IPS-18a (cell line): ENCODE measurements at regions not wholly inside any gene's neighbourhood (a gene's known extent, or its start where the extent isn't known, plus 50 kb on each side); places are given as distances from the start of the nearest gene placed in this dataset.
"Not testable (repeated sequence)": the region's sequence is repeated elsewhere in the genome, so short reads cannot be mapped to it uniquely, and the experiment has no call there.

Source experiments
- H3K27ac ChIP-seq: one replicate; pipeline ENCODE4 v1.5.1; 2013; ENCODE audit warnings: low read length
- H3K27me3 ChIP-seq: one replicate; pipeline ENCODE4 v1.6.1; 2013; ENCODE audit warnings: mild to moderate bottlenecking, low read length; ENCODE audit not compliant: control insufficient read depth, insufficient read depth
- H3K36me3 ChIP-seq: one replicate; pipeline ENCODE4 v1.6.1; 2013; ENCODE audit warnings: low read depth, low read length; ENCODE audit not compliant: control insufficient read depth
- H3K4me1 ChIP-seq: one replicate; pipeline ENCODE4 v1.6.1; 2013; ENCODE audit warnings: low read depth, low read length; ENCODE audit not compliant: control insufficient read depth
- H3K4me3 ChIP-seq: one replicate; pipeline ENCODE4 v1.5.1; 2013; ENCODE audit warnings: low read length
- H3K9ac ChIP-seq: one replicate; pipeline ENCODE4 v1.6.1; 2013; ENCODE audit warnings: mild to moderate bottlenecking, low read length, moderate library complexity
- H3K9me3 ChIP-seq: one replicate; pipeline ENCODE4 v1.6.1; 2013; ENCODE audit warnings: low read depth, low read length; ENCODE audit not compliant: control insufficient read depth

DNA sequence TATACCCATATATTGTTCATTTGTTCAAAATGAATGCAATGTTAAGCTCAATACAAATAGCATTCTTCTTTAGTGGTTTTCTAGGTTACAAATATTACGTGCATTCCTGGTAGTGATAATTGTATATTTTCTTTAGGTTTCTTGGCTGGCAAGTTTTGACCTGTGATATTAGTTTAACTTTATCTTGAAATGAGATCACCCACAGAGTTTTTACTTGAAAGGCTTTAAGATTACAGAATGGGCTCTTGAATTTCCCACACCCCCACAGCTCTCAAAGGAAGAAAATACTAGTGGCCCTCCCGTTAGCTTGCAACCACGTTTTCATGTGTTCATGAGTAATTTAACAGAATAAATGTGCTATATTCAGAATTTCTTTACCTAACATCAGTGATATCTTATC is 1315.5 kb upstream of the GJE1 start:
- H3K9ac ChIP-seq, result no peak overlapping the region
- no peaks in the 10 kb centered on the region for H3K9me3 ChIP-seq
- H3K27ac ChIP-seq, result no peak overlapping the region
- no peaks in the 10 kb centered on the region for H3K27me3 ChIP-seq
- no peak overlapping the region for H3K4me3 ChIP-seq
- H3K4me1 ChIP-seq, result no peaks in the 10 kb centered on the region
- H3K36me3 ChIP-seq, result no peaks in the 10 kb centered on the region

GRCh38 chr6:140816681-140817080 is 1316.0 kb upstream of the GJE1 start:
- H3K9me3 ChIP-seq, result no peaks in the 10 kb centered on the region
- H3K27ac ChIP-seq, result no peak overlapping the region
- H3K9ac ChIP-seq, result no peak overlapping the region
- no peaks in the 10 kb centered on the region for H3K36me3 ChIP-seq
- no peaks in the 10 kb centered on the region for H3K27me3 ChIP-seq
- no peaks in the 10 kb centered on the region for H3K4me1 ChIP-seq
- H3K4me3 ChIP-seq, result no peak overlapping the region

GRCh38 chr6:140812636-140813035 is 1320.1 kb upstream of the GJE1 start:
- Histone ChIP-seq H3K36me3 (no peaks in the 10 kb centered on the region), H3K27ac (no peak overlapping the region), H3K9ac (no peak overlapping the region), H3K9me3 (no peaks in the 10 kb centered on the region), H3K4me1 (no peaks in the 10 kb centered on the region), H3K27me3 (no peaks in the 10 kb centered on the region), H3K4me3 (no peak overlapping the region)

- Histone ChIP-seq H3K4me1 (no peaks in the 10 kb centered on the region), H3K27me3 (no peaks in the 10 kb centered on the region), H3K36me3 (no peaks in the 10 kb centered on the region), H3K9ac (no peak overlapping the region), H3K27ac (no peak overlapping the region), H3K9me3 (no peaks in the 10 kb centered on the region), H3K4me3 (no peak overlapping the region)
These were observed 1321.1 kb upstream of the GJE1 start for GRCh38 chr6:140811642-140812041.

- no peak overlapping the region for H3K27ac ChIP-seq
- no peak overlapping the region for H3K4me3 ChIP-seq
- H3K4me1 ChIP-seq, result no peaks in the 10 kb centered on the region
- no peak overlapping the region for H3K9ac ChIP-seq
- H3K27me3 ChIP-seq, result no peaks in the 10 kb centered on the region
- H3K36me3 ChIP-seq, result no peaks in the 10 kb centered on the region
- no peaks in the 10 kb centered on the region for H3K9me3 ChIP-seq
These were observed 1323.0 kb upstream of the GJE1 start for GRCh38 chr6:140809694-140810101.

DNA sequence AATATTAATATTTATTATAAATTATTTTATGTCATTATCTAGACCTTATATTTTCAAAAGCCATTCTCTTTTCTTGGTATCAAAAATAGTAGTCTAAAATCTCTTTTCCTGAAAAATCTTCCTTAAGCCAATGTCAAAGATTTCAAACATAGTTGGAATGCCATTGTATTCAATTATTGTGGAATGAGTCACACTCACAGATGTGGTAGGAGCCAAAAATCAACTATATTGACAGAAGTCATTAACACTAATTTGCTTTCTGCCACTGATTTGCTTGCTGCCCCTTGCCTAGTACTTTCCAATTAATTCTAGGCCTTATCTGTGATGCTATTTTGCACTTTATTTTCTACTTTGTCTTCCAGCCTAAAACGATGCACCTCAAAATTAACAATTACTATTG is 1326.3 kb upstream of the GJE1 start:
- no peaks in the 10 kb centered on the region for H3K4me1 ChIP-seq
- H3K4me3 ChIP-seq, result no peak overlapping the region
- no peak overlapping the region for H3K9ac ChIP-seq
- no peaks in the 10 kb centered on the region for H3K36me3 ChIP-seq
- no peak overlapping the region for H3K27ac ChIP-seq
- no peaks in the 10 kb centered on the region for H3K27me3 ChIP-seq
- no peaks in the 10 kb centered on the region for H3K9me3 ChIP-seq

DNA sequence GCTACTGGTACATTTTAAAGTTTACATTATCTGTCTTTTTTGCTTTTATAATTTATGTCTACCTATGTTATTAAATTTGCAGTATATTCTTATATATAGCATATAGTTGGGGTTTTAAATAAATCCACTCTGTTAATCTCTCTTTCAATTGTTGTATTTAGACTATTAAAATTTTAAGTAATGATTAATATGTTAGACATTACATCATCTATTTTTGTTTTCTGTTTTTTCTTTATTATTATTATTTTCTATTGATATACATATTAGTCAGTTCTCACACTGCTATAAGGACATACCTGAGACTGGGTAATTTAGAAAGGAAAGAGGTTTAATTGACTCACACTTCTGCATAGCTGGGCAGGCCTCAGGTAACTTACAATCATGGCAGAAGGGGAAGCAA is 1338.2 kb upstream of the GJE1 start:
- Histone ChIP-seq H3K4me3 (no peak overlapping the region), H3K27me3 (no peaks in the 10 kb centered on the region), H3K36me3 (no peaks in the 10 kb centered on the region), H3K27ac (no peak overlapping the region), H3K4me1 (no peaks in the 10 kb centered on the region), H3K9me3 (no peaks in the 10 kb centered on the region), H3K9ac (no peak overlapping the region)

DNA sequence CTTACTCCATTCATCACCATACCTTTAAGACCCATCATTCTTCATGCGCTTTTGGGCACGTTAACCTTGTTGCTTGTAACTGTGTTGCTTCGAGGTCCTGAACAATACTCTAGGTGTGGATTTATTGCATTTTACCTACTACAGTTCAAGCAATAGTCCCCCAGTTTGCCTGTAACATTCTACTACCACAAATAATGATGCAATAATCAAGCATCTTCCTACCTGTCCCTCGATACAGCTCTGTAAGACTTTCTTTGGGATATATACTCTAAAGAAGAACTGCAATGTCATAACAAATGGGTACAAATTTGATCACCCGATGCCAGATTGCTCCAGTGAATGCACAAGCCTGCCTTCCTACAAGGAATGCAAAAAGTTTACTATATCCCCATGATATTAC is 1342.6 kb upstream of the GJE1 start:
- Histone ChIP-seq H3K9ac (no peak overlapping the region), H3K4me1 (no peaks in the 10 kb centered on the region), H3K4me3 (no peak overlapping the region), H3K27ac (no peak overlapping the region), H3K27me3 (no peaks in the 10 kb centered on the region), H3K9me3 (no peaks in the 10 kb centered on the region), H3K36me3 (no peaks in the 10 kb centered on the region)

GRCh38 chr6:140789466-140789865 is 1343.3 kb upstream of the GJE1 start:
- H3K9ac ChIP-seq, result no peak overlapping the region
- H3K9me3 ChIP-seq, result no peaks in the 10 kb centered on the region
- no peaks in the 10 kb centered on the region for H3K36me3 ChIP-seq
- no peak overlapping the region for H3K4me3 ChIP-seq
- no peaks in the 10 kb centered on the region for H3K4me1 ChIP-seq
- H3K27me3 ChIP-seq, result no peaks in the 10 kb centered on the region
- no peak overlapping the region for H3K27ac ChIP-seq

DNA sequence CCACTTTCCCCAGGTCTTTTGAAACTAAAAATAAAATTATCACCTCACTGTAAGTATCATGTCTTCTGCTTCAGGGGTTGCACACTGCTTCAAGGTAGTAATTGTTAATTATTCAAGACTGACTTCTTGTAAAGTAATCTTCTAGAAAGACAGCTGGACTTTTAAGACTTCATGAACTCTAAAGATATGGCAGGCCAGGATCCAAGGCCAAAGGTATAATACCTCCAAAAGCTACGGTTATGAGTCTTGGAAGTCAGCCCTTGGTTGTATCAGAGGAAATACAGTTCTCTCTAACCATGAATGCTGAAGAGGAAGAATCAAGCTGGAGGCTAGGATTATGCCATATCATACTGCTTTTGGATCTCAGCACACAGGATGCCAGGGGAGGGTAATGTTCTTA is 1346.8 kb upstream of the GJE1 start:
- Histone ChIP-seq H3K9me3 (no peaks in the 10 kb centered on the region), H3K4me3 (no peak overlapping the region), H3K27me3 (no peaks in the 10 kb centered on the region), H3K36me3 (no peaks in the 10 kb centered on the region), H3K27ac (no peak overlapping the region), H3K9ac (no peak overlapping the region), H3K4me1 (no peaks in the 10 kb centered on the region)

DNA sequence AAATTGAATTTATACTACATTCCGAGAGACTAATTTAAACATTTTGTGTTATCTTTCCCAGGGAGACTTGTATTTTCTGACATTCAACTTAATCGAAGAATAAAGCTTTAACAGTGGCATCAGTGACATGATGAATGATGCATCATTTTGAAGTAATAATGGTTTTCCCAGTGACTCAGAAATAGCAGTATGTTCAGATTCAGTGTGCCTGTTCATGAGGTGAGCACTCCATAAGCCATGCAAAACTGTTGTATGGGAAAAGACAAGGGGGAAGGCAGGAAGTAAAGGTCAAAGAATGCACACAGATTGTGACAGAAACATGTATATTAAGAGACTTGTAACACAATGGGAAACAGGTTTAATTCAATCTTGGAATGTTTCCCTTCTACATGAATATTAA is 1348.2 kb upstream of the GJE1 start:
- Histone ChIP-seq H3K36me3 (no peaks in the 10 kb centered on the region), H3K9ac (no peak overlapping the region), H3K4me3 (no peak overlapping the region), H3K9me3 (no peaks in the 10 kb centered on the region), H3K27me3 (no peaks in the 10 kb centered on the region), H3K27ac (no peak overlapping the region), H3K4me1 (no peaks in the 10 kb centered on the region)

DNA sequence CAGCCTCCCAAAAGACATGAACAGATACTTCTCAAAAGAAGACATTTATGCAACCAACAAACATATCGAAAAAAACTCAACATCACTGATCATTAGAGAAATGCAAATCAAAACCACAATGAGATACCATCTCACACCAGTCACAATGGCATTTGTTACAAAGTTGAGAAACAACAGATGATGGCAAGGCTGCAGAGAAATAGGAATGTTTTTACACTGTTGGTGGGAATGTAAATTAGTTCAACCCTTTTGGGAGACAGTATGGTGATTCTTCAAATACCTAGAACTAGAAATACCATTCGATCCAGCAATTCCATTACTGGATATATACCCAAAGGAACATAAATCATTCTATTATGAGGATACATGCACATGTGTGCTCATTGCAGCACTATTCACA is 1349.2 kb upstream of the GJE1 start:
- not testable (repeated sequence) for H3K4me3 ChIP-seq, H3K9ac ChIP-seq, H3K9me3 ChIP-seq, H3K4me1 ChIP-seq, H3K27ac ChIP-seq, H3K36me3 ChIP-seq, H3K27me3 ChIP-seq

GRCh38 chr6:140782941-140783340 is 1349.8 kb upstream of the GJE1 start:
- Histone ChIP-seq H3K9ac (no peak overlapping the region), H3K9me3 (no peaks in the 10 kb centered on the region), H3K36me3 (no peaks in the 10 kb centered on the region), H3K27ac (no peak overlapping the region), H3K4me1 (no peaks in the 10 kb centered on the region), H3K27me3 (no peaks in the 10 kb centered on the region), H3K4me3 (no peak overlapping the region)
